ENCODE measurements at regions not wholly inside any gene's neighbourhood (a gene's known extent, or its start where the extent isn't known, plus 50 kb on each side); places are given as distances from the start of the nearest gene placed in this dataset.

DNA sequence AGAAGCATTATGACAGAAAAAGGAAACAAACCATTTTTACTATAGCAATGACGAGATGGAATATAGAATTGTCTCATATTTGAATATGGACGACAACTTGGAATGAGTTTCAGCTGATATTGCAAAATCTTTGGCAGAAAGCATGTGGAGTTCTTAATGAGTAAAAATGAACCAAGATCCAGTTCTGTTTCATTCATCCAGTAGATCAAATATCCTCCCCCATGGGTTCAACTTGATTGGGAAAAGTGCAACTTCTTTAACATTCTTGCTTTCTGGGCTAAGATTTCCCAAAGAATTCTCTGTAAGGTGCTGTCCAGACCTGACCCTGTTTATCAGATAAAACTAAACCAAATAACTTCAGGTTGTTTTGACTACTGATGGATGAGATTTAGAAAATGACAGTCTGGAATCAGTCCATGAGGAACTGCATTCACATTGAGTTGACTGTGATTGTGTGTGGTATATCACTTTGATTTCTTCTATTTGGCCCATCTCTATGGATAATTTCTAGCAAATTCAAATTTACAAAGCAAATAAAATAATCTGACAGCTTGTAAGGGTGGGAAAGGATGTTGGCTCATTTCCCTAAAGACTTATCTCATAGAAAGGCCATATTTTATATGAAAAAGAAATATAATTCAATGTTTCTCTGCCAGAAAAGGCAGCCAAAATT is 267.4 kb downstream of the ADAMTS20 start:
- TF ChIP-seq, protein P1, sequence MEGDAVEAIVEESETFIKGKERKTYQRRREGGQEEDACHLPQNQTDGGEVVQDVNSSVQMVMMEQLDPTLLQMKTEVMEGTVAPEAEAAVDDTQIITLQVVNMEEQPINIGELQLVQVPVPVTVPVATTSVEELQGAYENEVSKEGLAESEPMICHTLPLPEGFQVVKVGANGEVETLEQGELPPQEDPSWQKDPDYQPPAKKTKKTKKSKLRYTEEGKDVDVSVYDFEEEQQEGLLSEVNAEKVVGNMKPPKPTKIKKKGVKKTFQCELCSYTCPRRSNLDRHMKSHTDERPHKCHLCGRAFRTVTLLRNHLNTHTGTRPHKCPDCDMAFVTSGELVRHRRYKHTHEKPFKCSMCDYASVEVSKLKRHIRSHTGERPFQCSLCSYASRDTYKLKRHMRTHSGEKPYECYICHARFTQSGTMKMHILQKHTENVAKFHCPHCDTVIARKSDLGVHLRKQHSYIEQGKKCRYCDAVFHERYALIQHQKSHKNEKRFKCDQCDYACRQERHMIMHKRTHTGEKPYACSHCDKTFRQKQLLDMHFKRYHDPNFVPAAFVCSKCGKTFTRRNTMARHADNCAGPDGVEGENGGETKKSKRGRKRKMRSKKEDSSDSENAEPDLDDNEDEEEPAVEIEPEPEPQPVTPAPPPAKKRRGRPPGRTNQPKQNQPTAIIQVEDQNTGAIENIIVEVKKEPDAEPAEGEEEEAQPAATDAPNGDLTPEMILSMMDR (IDR thresholded peaks at IDR 0.05 in 4 of 5, conservative IDR thresholded peaks at IDR 0.05 in 1 of 5) = no peak
- no peak for TF ChIP-seq POLR2A (IDR thresholded peaks at IDR 0.05)
